ENCODE measurements at regions not wholly inside any gene's neighbourhood (a gene's known extent, or its start where the extent isn't known, plus 50 kb on each side); places are given as distances from the start of the nearest gene placed in this dataset.

DNA sequence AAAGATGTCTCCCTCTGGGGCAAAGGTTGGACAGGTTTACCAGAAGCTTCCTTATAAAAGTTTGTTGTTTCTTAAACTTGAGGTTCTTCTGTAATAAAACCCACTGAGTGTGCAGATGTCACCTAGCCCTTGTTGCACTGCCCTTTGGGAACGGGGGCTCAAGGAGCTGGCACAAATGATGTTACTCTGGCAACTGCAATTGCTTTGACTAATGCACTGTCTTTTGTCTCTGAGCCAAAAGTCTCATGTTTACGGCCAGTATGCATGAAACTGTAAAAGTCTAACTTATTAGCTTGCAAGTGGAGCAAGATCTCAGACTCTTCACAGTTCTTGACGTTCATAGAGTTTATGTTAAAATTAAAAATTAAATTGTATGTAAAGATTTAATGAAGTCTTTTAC lies 655.7 kb downstream of the EPHA7 start:
- Histone ChIP-seq H4K20me1 (ENCODE audit: control insufficient read depth, insufficient read depth, insufficient read length) (no peaks in the 10 kb centered on the region), H3K4me2 (ENCODE audit: insufficient read depth, insufficient read length, low read length) (no peak overlapping the region), H2AFZ (ENCODE audit: low read length) (no peak overlapping the region), H3K23ac (ENCODE audit: insufficient read length, low read depth, low read length) (no peak overlapping the region), H4K8ac (replicated peaks; ENCODE audit: insufficient read length, low read depth, low read length) (no peak overlapping the region), H3K18ac (ENCODE audit: insufficient read length, low read depth, low read length) (no peak overlapping the region), H3K79me2 (ENCODE audit: insufficient read depth, low read length) (no peaks in the 10 kb centered on the region), H2BK12ac (ENCODE audit: insufficient read length, low read depth, low read length) (no peak overlapping the region), H3K27ac (ENCODE audit: insufficient read length, low read depth, low read length) (no peak overlapping the region), H3K56ac (ENCODE audit: insufficient read length, low read depth, low read length) (no peak overlapping the region), H3K9me3 (ENCODE audit: control insufficient read depth, low read depth, low read length) (no peaks in the 10 kb centered on the region), H3K79me1 (ENCODE audit: insufficient read depth, low read depth, low read length, poor library complexity, severe bottlenecking) (no peaks in the 10 kb centered on the region), H4K5ac (ENCODE audit: insufficient read length, low read depth, low read length) (no peak overlapping the region), H3K27me3 (ENCODE audit: insufficient read depth, low read length) (no peaks in the 10 kb centered on the region), H4K91ac (ENCODE audit: insufficient read length, low read depth, low read length) (no peak overlapping the region), H2BK5ac (ENCODE audit: insufficient read length, low read length) (no peak overlapping the region), H3K9ac (ENCODE audit: extremely low read depth, insufficient read length, low read length) (no peak overlapping the region), H2BK15ac (ENCODE audit: low read depth, low read length) (no peak overlapping the region), H3K14ac (ENCODE audit: insufficient read depth, low read length) (no peak overlapping the region), H3K23me2 (ENCODE audit: insufficient read length, low read depth, low read length, poor library complexity, severe bottlenecking) (no peaks in the 10 kb centered on the region), H3T11ph (ENCODE audit: low read length) (no peak overlapping the region), H2BK20ac (ENCODE audit: low read depth, low read length, poor library complexity, severe bottlenecking) (no peak overlapping the region), H3K4ac (ENCODE audit: low read depth, low read length) (no peak overlapping the region), H3K4me1 (ENCODE audit: insufficient read depth, low read length) (no peaks in the 10 kb centered on the region), H2BK120ac (ENCODE audit: low read depth, low read length, poor library complexity, severe bottlenecking) (no peak overlapping the region), H2AK5ac (ENCODE audit: insufficient read length, low read length) (no peak overlapping the region)
- Mint-ChIP-seq H3K27ac (no peak overlapping the region), H3K27me3 (ENCODE audit: low read depth) (no peaks in the 10 kb centered on the region), H3K4me3 (no peak overlapping the region), H3K36me3 (ENCODE audit: insufficient read depth in 1 of 3, low read depth in 3 of 3) (no peaks in the 10 kb centered on the region), H3K9me3 (no peaks in the 10 kb centered on the region), H3K4me1 (peaks cover 15 to 19% of the 10 kb centered on the region in 2 experiments)
- no peak for DNase-seq
- TF ChIP-seq, protein P1, sequence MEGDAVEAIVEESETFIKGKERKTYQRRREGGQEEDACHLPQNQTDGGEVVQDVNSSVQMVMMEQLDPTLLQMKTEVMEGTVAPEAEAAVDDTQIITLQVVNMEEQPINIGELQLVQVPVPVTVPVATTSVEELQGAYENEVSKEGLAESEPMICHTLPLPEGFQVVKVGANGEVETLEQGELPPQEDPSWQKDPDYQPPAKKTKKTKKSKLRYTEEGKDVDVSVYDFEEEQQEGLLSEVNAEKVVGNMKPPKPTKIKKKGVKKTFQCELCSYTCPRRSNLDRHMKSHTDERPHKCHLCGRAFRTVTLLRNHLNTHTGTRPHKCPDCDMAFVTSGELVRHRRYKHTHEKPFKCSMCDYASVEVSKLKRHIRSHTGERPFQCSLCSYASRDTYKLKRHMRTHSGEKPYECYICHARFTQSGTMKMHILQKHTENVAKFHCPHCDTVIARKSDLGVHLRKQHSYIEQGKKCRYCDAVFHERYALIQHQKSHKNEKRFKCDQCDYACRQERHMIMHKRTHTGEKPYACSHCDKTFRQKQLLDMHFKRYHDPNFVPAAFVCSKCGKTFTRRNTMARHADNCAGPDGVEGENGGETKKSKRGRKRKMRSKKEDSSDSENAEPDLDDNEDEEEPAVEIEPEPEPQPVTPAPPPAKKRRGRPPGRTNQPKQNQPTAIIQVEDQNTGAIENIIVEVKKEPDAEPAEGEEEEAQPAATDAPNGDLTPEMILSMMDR (conservative IDR thresholded peaks at IDR 0.05): no peak
- WGBS (ENCODE audit: extremely low coverage, insufficient read length, low lambda C conversion rate): no CpG with 5 or more reads among the region's 3 CpGs

All from H9 (cell line).